GM18868 (cell line): ENCODE measurements at regions not wholly inside any gene's neighbourhood (a gene's known extent, or its start where the extent isn't known, plus 50 kb on each side); places are given as distances from the start of the nearest gene placed in this dataset.

ENCODE experiments used
- ATAC-seq: cut with Tn5 transposase; IDR thresholded peaks from one replicate; pipeline ENCODE4 v1.9.1; 2021; ENCODE audit warnings: mild to moderate bottlenecking, moderate library complexity; ENCODE audit not compliant: unreplicated experiment

DNA sequence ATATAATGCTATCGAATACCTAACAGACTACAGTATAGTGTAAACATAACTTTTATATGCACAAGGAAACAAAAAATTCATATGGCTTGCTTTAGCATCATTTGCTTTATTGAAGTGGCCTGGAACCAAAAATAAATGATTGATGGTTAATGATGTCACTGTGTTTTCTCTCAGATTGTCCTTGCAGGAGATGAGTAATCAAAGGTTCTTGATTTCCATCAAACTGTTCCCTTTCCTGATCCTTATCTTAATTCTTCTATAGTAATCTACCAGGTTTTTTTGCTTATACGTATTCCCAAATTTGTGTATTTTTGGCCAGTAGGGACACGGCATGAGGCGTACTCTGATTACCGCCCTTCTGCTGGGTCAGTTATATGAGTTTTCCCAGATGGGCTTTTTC lies 104.9 kb upstream of the CXCR4 start:
- no peak for ATAC-seq

DNA sequence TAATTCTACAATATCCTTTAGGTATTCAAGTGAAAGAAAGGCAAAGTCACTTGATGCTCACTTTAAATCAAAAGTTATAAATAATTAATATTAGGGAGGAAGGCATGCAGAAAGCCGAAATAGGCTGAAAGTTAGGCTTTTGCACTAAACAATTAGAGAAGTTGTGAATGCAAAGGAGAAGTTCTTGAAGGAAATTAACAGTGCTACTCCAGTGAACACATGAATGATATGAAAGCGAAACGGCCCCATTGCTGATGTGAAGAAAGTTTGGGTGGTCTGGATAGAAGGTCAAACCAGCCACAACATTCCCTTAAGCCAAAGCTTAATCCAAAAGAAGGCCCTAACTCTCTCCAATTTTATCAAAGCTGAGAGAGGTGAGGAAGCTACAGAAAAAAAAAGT lies 103.1 kb upstream of the CXCR4 start:
- no peak for ATAC-seq

DNA sequence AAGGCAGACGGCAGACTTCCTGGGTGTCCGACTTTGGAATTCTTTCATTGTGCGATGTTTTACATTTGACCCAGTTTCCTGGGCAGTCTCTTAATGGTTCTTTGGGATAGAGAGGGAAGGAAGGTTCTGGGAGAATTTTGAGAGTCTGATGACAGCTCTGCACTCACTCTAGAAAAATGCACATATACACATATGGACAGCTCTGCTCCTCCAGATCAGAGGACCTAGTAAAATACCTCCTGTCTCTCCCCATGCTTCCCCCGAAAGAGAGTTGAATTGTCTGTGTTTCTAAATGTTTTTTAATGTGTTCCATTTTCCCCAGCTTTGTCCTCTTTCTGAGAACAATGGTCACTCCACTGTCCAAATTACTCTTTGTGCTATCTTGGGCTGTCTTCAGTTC lies 102.0 kb upstream of the CXCR4 start:
- ATAC-seq = no peak

DNA sequence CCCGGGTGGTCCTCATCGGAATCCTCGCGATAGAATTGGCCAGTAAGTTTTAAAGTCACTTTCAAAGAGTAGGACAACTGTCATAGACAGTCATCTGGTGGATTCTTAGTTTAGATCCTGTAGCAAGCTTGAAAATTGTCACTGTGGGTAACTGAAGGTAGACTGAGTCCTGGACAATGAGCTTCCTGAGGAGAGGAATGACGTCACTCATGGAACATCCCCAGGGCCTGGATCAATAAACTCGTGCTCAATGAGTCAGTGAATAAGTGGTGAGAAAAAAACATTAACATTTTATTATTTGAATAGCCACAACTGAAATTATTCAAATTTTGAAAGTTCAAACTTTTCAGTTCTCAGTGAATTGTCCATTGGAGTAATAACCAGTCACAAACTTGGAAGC lies 101.4 kb upstream of the CXCR4 start:
- ATAC-seq = no peak

DNA sequence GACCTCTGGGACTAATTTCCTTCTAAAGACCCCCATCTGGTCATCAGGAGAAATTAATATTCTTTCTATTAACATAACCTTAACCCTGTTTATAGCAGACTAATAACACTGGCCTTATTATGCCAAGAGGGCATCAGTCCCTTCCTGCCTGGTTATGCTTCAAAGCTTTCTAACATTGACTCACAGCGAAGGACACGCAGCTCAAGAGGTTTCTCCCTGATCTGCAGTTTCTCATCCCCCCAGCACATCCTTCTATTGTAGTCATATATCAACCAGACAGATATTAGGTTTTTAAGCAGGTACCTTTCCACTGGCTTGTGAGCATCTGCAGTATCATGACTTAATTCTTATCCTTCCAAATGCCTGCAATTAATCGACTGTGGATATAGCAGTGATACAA lies 100.0 kb upstream of the CXCR4 start:
- ATAC-seq = peak; percentile 58

DNA sequence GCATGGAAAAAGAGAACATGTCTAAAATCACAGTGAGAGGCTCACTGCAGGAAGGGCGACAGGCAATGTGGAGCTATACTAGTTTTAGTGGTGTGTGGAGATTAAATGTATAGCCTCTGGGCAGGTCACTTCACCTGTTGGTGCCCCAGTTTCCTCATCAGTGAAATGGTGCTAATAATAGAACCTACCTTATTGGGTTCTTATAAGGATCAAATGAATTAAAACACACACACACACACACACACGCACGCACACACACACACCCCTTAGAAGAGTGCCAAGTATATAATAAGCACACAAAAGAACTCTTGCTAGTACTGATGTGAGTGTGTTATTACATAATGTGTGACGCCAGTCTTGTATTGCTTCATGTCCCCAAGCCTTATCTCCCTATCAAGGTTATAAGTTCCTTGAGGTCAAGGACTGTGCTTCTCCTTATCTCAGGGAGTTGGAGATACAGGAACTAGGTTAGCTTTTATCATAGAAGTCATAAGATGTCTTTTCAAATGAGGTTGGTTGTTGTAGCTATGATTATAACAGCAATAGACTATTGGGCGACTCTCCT lies 98.0 kb upstream of the CXCR4 start:
- no peak for ATAC-seq

DNA sequence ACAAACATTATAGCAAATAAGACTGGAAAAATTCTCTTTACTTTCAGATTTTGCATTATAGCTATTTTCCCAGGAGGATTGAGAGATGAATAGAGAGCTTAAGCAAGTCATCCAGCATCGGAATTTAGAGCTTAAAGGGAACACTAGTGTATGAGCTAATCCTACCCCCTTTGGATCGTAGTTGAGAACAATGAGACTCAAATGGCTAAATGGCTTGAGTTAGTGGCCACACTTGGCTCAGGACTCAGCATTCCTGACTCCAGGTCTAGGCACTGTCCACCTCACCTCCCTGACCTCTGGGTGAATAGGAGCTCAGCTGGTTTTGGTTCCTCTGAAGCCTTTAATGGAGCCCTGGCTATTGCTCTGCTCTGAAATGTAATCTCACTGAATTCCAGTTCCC lies 97.5 kb upstream of the CXCR4 start:
- no peak for ATAC-seq

DNA sequence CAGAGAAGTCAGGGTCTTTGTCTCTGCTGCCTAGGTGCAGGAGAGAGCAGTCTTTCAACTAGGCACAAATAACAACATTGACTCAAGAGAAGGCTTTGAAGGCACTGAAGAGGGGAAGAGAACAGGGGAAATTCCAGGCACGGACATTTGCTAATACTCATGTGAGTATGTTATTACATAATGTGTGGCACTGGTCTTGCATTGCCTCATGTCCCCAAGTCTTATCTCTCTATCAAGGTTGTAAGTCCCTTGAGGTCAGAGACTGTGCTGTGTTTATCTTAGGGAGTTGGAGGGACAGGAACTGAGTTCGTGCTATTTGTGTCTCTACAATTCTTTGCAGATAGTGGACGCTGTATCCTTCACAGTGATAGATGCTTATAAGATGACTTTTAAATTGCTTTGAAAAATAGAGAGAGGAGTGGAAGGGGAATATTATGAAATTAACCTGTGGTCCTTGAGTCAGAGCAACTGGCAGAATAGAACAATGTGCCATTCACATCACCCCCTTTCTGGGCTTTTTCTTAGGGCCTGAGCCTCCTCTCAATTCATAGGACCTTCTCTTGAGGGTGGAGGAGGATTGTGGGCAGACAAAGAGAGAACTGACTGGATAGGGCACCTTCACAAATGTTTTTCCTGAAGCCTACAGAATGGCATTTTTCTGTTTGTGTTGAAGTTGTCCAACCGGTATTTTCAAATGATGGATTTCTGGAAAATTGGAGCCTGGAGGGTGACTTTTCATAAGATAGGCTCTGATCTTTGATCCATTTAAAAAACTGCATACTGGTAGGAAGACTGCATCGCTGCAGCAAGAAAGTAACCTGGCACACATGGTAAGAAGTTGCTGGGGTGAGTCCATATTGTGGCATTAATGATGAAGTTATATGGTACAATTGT lies 96.6 kb upstream of the CXCR4 start:
- ATAC-seq = peak; percentile 67

DNA sequence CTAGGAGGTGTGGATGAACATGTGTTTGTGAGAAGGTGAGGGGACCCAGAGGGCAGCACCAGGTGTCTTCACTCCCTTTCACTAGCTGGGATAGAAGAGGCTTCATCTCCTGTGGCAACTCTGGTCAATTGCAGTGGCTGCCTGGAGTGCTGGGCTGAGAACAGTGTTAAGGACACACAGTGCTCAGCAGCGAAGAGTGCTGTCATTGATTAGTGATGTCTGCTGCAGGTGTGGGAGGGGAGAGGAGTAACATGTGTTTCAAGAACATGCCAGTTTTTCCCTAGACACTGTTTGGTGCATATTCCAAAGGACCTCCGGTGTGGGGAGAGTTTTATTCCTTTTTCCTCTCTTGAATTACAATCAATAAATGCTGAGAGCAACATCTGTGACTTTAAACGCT lies 95.9 kb upstream of the CXCR4 start:
- no peak for ATAC-seq

DNA sequence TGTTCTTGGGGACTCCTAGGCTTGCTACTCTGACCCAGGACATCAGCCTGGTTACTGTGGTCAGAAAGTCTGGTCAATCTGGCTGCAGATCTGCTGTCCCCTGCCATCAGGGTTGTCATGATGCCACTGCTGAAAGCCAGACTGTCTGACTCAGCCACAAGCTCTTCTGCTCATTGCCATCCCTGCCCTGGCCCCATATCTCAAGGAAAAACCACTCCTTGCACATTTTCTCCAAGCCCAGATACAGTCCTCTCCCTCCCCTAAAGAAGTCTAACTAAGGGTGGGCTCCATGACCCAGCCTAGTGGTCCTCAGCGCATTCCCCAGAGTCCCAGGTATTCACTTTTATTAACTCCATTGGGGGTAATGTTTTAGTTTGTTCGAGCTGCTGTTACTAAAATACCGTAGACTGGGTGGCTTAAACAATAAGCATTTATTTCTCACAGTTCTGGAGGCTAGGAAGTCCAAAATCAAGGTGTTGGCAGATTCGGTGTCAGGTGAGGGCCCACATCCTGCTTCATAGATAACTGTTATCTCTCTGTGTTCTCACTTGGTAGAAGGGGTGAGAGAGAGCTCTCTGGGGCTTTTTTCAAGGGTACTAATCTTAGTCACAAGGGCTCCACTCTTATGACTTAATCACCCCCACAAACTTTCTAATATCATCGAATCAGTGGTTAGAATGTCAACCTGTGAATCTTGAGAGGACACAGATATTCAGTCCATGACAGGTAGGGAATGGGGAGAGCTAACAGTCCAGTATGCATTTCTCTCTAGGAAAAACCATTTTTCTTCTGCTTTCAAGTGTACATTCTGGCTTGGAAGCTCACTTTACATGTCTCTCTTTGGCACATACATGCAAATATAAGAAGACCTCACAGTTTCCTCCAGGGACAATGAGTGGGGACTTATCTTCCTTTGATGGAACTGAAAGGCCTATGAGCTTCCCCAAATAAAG lies 94.8 kb upstream of the CXCR4 start:
- ATAC-seq = peak; percentile 76

DNA sequence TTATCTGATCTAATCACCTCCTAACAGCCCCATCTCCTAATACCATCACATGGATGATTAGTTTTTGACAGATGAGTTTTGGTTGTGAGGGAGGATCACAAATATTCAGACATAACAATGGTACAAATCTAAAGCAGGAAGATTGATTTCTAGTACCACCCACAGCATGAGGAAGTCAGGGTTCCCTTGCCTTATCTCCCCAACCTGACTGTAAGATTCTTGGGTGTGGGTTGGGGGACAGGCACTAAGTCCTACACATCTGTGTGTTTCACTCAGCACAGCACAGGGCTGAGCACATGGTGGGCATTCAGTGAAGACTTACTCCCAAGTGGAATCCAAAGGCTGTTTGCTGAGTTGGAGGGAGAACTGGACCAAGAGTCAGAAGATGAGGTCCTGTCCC lies 93.8 kb upstream of the CXCR4 start:
- ATAC-seq = no peak

DNA sequence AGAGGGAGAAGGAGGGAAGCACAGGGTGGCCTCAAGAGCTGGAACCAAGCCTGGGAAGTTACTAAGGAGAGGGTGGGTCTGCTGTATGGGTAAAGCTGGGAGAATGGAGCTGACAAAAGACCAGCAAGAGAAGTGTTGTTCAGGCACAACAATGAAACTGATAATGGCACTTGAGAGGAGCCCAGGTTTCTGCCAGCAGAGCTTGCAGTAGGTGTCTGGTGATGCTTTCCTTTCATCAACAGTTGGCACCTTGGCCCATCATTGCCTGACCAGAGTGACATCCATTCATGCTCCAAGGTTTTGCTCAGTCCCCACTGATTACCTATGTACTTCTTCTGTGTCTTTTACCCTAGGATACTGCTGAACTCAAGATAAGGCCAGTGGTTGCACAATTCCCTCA lies 92.9 kb upstream of the CXCR4 start:
- ATAC-seq = no peak

DNA sequence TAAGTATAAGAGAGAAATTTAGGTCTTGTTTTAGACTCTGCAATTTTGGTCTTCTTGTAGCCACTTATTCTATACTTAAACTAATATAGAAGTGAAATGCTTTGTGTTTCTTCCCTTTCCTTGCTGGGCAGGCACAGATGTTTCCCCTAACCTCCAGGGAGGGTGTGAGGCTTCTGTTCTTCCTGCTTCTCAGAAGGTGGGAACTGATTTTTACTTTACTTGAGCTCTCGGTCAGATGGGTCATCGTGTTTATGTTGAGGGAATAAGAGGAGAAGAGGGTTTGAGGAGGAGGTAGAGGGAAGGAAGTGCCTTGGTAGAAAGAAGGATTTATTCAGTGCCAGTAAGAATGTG lies 92.5 kb upstream of the CXCR4 start:
- ATAC-seq = no peak

DNA sequence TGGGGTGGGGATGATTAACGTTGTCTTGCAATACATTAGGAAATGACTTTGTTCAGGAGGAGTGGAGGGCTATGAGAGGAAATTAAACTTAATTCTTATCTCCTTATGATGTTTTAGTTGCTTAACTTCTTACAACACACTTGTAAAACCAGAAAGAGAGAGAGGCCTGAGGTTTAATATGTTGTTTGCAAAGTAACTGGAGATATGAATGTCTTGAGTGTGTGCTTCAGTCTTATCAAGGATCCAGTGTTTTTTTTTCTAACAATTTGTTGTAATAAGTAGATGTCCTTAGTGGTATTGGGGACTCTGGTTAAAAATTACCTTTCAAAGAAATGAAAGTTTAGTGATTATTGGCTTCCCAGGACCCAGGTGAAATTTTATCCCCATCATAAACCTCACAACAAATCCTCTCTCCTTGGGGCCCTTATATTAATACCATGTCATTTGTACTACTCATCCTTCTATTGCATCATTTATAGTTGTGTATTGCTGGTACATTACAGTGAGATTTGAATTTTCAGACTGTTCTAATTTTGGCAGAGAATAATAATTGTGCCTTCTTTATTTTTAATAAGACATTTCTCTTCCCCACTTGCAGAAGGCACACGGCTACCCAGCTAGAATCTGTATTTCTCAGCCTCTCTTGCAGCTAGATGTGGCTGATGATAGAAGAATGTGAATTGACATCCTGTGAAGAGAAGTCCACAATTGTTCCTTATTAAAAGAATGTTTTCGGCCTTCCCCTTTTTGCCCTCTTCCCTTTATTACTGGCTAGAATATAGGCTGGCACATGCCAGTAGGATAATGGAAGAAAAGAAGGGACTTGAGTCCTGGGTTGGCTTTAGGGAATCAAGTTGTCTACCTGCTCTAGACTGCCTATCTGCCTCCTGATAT lies 91.9 kb upstream of the CXCR4 start:
- no peak for ATAC-seq

DNA sequence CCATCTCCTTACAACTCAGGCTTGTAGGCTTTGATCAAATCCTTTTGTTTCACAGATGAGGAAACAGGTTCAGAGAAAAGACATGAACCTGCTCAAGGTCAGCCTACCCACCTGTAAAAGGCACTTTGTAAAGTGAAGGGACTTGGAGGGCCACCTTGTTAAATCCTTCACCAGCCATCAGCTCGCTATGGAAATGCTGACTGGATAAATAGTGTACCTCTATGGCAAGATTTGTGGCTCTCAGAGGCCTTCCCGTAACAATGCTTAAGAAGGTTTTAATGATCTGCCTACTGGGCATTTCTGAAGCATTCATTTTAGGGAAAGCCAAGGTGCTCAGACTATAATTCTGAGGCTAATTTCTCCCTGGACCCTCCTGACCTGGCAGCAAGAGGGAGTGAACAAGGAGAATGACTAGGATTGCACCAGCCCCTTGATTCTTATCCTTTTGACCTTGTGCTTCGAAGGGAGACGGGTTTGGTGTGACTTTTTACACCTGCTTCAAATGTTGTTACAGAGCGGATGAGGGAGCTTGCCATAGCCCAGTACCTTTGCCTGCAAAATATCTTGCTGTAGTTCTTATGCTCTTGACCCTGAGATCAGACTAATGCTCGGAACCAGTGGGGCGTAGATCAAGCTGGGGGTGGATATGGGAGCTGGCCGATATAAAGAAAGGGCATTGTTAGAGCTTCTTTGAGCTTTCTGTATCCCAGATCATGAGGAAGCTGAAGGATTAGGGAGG lies 90.9 kb upstream of the CXCR4 start:
- ATAC-seq = no peak

DNA sequence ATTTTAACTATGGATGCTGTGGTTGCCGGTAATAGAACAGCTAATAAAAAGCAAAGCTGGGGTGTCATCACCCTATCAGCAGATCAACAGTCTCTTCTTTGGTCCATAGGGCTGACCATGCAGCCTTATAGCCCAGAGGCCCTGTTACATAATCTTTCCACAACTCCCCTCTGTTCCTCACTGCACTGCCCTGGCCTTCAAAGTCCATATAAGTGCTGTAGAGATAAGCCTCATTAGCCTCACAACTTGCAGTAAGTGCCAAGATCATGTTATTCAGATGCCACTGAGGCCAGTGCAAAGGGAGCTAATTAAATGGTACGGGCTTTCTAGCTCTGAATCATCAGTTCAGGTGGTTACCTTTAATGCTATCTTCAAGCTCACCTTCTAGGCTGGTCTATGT lies 89.7 kb upstream of the CXCR4 start:
- ATAC-seq = no peak

DNA sequence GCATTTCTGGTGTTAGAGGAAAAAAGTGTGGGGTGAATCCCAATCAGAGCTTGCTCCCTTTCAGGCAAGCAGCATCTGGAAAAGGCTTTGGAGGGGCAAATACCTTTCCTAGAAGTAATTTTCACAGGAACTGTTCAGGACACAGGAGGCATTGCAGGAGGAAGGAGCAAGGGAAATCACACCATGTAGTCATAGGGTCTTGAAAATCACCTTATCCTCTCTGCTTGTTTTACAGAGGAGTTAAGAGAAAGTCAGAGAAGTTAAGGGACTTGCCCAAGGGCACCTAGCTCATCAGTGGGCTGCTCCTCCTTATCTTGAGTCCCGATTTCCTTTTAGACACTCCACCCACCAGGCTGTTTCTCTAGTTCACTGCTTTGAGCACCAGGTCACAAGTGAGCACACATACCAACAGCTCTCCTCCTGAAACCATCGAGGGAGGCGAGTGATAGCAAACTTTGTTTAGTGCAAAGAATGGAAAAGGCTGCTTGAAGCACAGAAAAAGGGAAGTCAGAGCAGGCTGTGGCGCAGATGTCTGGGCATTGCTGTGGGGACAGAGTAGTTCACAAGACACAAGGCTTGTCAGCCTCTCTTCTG lies 89.2 kb upstream of the CXCR4 start:
- ATAC-seq = peak; percentile 56

DNA sequence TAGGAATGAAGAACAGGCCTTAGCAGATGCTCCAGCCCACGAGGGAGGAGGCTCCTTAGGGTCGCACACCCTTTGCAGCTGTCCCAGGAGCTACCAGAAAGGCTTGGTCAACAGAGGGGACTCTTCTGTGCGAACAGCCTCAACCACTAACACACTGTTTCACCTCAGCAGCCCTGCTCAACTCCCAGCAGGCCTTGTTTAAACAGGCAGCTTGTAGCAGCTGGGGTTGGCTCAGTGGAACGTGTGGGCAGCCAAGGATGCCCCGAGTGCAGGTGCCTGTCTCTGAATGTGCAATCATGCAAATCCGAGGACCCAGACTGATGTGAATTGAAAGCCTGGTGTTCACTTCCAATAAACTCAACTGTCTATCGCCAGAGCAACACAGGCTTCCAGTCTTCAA lies 88.7 kb upstream of the CXCR4 start:
- ATAC-seq = peak; percentile 96

DNA sequence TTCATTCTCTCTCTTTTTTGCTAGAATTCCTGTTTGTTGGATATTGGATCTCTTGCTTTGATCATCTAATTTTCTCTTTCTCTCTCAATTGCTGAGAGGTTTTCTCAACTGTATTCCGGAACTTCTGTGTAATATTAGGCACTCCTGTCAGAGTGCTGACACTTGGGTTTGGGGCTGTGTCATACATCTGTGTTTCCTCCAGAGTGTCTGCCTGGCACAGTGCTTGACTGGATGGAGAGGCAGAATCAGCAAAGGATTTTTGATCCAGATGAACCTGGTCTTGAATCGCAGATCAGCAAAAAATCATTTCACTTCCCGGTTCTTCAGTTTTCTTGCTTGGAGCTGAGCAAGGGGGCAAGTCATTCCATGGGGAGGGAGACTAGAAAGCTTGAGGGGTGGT lies 87.7 kb upstream of the CXCR4 start:
- ATAC-seq = no peak

DNA sequence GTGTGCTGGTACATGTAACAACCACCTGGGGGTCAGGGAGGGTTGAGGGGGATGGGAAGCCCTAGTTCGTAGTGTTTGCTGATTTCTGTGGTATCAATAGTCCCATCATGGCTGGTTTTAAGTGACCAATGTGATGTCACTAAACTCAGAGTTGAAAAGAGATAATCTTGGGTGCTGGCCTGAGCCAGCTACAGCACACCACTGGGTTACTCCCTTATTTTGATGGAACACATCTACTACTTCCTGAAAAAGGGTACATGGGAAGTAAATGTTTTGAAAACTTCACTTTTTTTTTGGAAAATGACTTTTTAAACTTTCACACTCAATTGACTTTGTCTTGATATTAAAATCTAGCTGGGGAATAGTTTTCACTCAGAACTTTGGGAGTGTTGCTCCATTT lies 87.0 kb upstream of the CXCR4 start:
- ATAC-seq = no peak
